RWPE2 (cell line): ENCODE measurements at regions not wholly inside any gene's neighbourhood (a gene's known extent, or its start where the extent isn't known, plus 50 kb on each side); places are given as distances from the start of the nearest gene placed in this dataset.

Source experiments
- ATAC-seq: fragments of 200-7000 bp; cut with Tn5 transposase; 3 replicates; pipeline ENCODE4 v1.9.1; 2021; ENCODE audit warnings: low read depth
- DNase-seq: peaks from one replicate; pipeline ENCODE4 v3.0.0-alpha.2; 2020; ENCODE audit warnings: low spot score
- H3K27ac ChIP-seq: fragments of 450-650 bp; 2 replicates; pipeline ENCODE4 v1.5.1; 2017; ENCODE audit warnings: mild to moderate bottlenecking; ENCODE audit not compliant: poor library complexity, severe bottlenecking
- H3K27me3 ChIP-seq: fragments of 250-450 bp; sonication (Bioruptor Pico); 2 replicates; pipeline ENCODE4 v1.5.1; 2021; ENCODE audit warnings: mild to moderate bottlenecking, moderate library complexity; ENCODE audit not compliant: insufficient read depth, poor library complexity, severe bottlenecking
- H3K36me3 ChIP-seq: fragments of 250-450 bp; sonication (Bioruptor Pico); 2 replicates; pipeline ENCODE4 v1.5.1; 2020; ENCODE audit warnings: low read depth, mild to moderate bottlenecking, moderate library complexity
- H3K4me1 ChIP-seq: fragments of 250-450 bp; sonication (Bioruptor Pico); 2 replicates; pipeline ENCODE4 v1.5.1; 2021; ENCODE audit warnings: mild to moderate bottlenecking, moderate library complexity; ENCODE audit not compliant: insufficient read depth, poor library complexity, severe bottlenecking
- H3K4me3 ChIP-seq: fragments of 250-450 bp; sonication (Bioruptor Pico); 2 replicates; pipeline ENCODE4 v1.5.1; 2021; ENCODE audit warnings: mild to moderate bottlenecking, moderate library complexity; ENCODE audit not compliant: severe bottlenecking
- H3K9me3 ChIP-seq: fragments of 250-450 bp; sonication (Bioruptor Pico); 2 replicates; pipeline ENCODE4 v1.5.1; 2021; ENCODE audit warnings: mild to moderate bottlenecking, moderate library complexity; ENCODE audit not compliant: severe bottlenecking
- CTCF ChIP-seq: fragments of 450-650 bp; IDR thresholded peaks from one replicate; pipeline ENCODE4 v1.5.1; 2017; ENCODE audit warnings: mild to moderate bottlenecking, moderate library complexity; ENCODE audit not compliant: poor library complexity, severe bottlenecking

GRCh38 chr1:232386721-232387510 is 243.0 kb downstream of the SIPA1L2 start:
- Histone ChIP-seq H3K27ac (no peak overlapping the region), H3K27me3 (no peaks in the 10 kb centered on the region), H3K4me3 (no peak overlapping the region), H3K4me1 (no peaks in the 10 kb centered on the region), H3K36me3 (no peaks in the 10 kb centered on the region), H3K9me3 (no peaks in the 10 kb centered on the region)
- ATAC-seq (no peak), DNase-seq (no peak)
- no peak for TF ChIP-seq CTCF

- H3K4me1 ChIP-seq = no peaks in the 10 kb centered on the region
- no peak overlapping the region for H3K4me3 ChIP-seq
- H3K9me3 ChIP-seq = no peaks in the 10 kb centered on the region
- H3K27ac ChIP-seq = no peak overlapping the region
- ATAC-seq = no peak
- no peaks in the 10 kb centered on the region for H3K27me3 ChIP-seq
- DNase-seq = no peak
- no peak for TF ChIP-seq CTCF
- H3K36me3 ChIP-seq = no peaks in the 10 kb centered on the region
Observed at GRCh38 chr1:232386294-232386693, 243.6 kb downstream of the SIPA1L2 start.

GRCh38 chr1:232385221-232385620 is 244.7 kb downstream of the SIPA1L2 start:
- H3K27ac ChIP-seq = no peak overlapping the region
- H3K36me3 ChIP-seq = no peaks in the 10 kb centered on the region
- no peaks in the 10 kb centered on the region for H3K27me3 ChIP-seq
- H3K4me1 ChIP-seq = no peaks in the 10 kb centered on the region
- H3K9me3 ChIP-seq = no peaks in the 10 kb centered on the region
- DNase-seq (no peak), ATAC-seq (peak; percentile 71; the same call in 2 of the 3 replicates)
- no peak overlapping the region for H3K4me3 ChIP-seq
- no peak for TF ChIP-seq CTCF

- no peak for ATAC-seq
- Histone ChIP-seq H3K36me3 (no peaks in the 10 kb centered on the region), H3K9me3 (no peaks in the 10 kb centered on the region), H3K4me1 (no peaks in the 10 kb centered on the region), H3K27me3 (no peaks in the 10 kb centered on the region), H3K27ac (no peak overlapping the region), H3K4me3 (no peak overlapping the region)
- no peak for DNase-seq
- no peak for TF ChIP-seq CTCF
Observed at GRCh38 chr1:232384171-232384883, 245.6 kb downstream of the SIPA1L2 start.
